ENCODE measurements at regions not wholly inside any gene's neighbourhood (a gene's known extent, or its start where the extent isn't known, plus 50 kb on each side); places are given as distances from the start of the nearest gene placed in this dataset.

DNA sequence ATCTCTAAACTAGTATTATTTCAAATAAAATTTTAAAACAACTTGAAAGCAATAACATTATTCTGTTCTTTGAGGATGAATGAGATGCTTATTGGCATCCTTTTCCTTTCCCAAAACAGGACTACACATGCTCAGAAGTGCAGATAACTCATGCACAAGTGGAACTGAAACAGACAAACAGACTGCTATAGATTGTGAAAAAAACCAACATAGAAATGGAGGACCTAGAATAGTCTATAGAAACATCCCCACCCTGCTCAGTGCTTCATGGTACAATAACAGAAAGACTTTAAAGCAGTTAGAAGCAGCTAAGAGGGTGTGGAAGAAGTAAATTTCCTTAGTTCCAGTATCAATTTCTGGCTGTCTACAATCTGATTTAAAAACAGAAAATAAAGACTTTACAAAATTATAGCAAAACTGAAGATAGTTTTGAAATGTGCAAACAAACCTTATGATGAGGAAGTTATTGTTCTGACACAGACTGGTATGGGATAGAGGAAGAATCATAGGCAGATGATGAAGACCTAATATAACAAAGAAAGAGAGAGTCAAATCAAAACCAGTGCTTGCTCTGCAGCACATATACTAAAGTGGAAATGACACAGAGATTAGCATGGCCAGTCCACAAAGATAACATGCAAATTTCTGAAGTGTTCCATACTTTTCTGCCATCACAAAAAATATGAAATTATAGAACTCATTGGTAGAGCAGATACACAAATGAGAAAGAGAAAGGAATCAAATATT lies 1025.4 kb downstream of the SQOR start:
- Mint-ChIP-seq H3K36me3 (ENCODE audit: low read depth) (no peaks in the 10 kb centered on the region), H3K4me1 (no peaks in the 10 kb centered on the region), H3K27ac (no peak overlapping the region), H3K4me3 (no peak overlapping the region), H3K27me3 (no peaks in the 10 kb centered on the region)
- peaks cover 3% of the 10 kb centered on the region for H3K9me3 ChIP-seq (ENCODE audit: control insufficient read depth, low read length, poor library complexity, severe bottlenecking)
- ATAC-seq (no peak), DNase-seq (no peak)

DNA sequence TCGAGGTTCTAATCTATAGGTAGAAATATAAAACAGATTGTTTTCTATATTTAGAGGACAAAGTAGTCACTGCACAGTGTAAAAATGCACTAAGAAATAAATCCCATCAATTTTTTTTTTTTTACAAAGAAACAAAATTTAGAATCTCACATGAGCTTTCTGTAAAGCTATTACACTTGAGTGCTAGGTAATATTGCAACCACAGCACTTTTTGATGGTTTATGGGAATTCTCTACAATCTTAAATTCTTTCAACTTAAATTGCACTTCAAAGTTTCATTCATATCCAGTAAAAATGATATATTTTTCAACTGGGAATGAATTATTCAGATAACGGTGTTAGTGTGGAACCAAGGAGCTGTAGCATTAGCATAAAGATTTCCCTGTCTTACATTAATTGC lies 1035.4 kb downstream of the SQOR start:
- Mint-ChIP-seq H3K4me3 (no peak overlapping the region), H3K36me3 (ENCODE audit: low read depth) (no peaks in the 10 kb centered on the region), H3K4me1 (no peaks in the 10 kb centered on the region), H3K27me3 (no peaks in the 10 kb centered on the region), H3K27ac (no peak overlapping the region)
- DNase-seq (no peak), ATAC-seq (no peak)
- no peaks in the 10 kb centered on the region for H3K9me3 ChIP-seq (ENCODE audit: control insufficient read depth, low read length, poor library complexity, severe bottlenecking)

GRCh38 chr15:46671336-46671735 lies 1036.5 kb downstream of the SQOR start:
- Mint-ChIP-seq H3K36me3 (ENCODE audit: low read depth) (no peaks in the 10 kb centered on the region), H3K27me3 (no peaks in the 10 kb centered on the region), H3K4me1 (no peaks in the 10 kb centered on the region), H3K27ac (no peak overlapping the region), H3K4me3 (no peak overlapping the region)
- DNase-seq (no peak), ATAC-seq (no peak)
- H3K9me3 ChIP-seq (ENCODE audit: control insufficient read depth, low read length, poor library complexity, severe bottlenecking), result no peaks in the 10 kb centered on the region

DNA sequence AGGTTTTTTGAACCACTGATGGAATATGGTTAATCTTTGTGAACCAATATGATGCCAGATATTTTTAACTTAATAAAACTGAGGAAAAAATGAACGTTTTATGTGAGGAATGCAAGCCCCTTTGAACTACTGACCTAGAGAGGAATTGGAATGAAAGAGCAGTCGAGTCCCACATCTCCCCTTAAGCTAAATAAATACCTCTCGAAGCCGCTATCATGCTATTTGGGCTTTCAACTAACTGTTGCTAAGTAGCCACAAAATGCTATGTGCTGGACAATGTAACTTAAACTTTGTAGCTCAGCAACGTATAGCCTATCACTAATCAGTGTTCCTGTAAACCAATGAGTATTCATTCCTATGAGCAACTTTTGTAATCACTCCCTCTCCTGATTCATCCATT lies 1037.2 kb downstream of the SQOR start:
- no peaks in the 10 kb centered on the region for H3K36me3 Mint-ChIP-seq (ENCODE audit: low read depth)
- H3K4me1 Mint-ChIP-seq, result no peaks in the 10 kb centered on the region
- no peak overlapping the region for H3K27ac Mint-ChIP-seq
- ATAC-seq (no peak), DNase-seq (no peak)
- no peaks in the 10 kb centered on the region for H3K27me3 Mint-ChIP-seq
- H3K9me3 ChIP-seq (ENCODE audit: control insufficient read depth, low read length, poor library complexity, severe bottlenecking), result no peaks in the 10 kb centered on the region
- H3K4me3 Mint-ChIP-seq, result no peak overlapping the region

DNA sequence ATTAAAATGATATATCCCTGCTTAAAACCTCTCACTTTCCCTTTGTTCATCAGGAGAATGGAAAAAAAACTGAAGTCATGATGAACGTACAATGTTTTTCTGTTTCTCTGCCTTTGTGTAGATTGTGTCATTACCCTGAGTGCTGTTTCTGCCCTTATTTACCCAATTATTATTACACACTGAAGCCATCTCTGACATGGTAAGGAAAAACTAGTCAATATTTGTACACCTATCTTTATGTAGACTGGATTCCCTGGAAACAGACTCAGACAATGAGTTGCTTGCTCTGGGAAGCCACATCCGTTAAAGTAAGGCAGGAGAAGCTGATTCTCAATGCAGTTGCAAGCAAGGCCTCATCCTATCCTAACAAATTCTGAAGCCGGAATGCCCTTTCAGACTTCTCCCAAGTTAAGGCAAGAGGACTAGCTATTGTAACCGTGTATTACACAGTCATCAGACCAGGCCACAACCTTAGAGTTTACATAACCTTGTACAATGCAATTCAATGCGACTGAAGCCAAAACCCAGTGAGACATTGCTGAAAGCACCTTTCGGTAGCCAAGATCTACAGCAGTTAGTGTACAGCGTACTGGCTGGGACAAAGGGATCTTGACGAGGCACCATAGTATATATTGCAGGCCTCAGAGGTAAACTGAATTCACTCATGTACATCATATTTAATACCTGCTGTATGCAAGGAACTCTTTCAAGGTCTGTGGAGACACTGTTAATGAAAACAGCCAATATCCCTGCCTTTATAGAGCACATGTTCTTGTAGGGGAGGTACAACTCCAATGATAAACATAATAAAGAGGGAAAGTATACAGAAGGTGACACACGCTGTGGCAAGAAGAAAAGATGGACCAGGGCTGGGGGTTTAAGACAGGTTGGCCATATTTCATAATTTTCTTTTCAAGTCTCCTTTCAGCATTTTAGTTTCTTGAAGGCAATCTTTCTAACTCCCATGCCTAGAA lies 1040.8 kb upstream of the SEMA6D start:
- DNase-seq (no peak), ATAC-seq (no peak)
- Mint-ChIP-seq H3K27me3 (no peaks in the 10 kb centered on the region), H3K4me1 (no peaks in the 10 kb centered on the region), H3K27ac (no peak overlapping the region), H3K36me3 (ENCODE audit: low read depth) (no peaks in the 10 kb centered on the region), H3K4me3 (no peak overlapping the region)
- no peaks in the 10 kb centered on the region for H3K9me3 ChIP-seq (ENCODE audit: control insufficient read depth, low read length, poor library complexity, severe bottlenecking)

DNA sequence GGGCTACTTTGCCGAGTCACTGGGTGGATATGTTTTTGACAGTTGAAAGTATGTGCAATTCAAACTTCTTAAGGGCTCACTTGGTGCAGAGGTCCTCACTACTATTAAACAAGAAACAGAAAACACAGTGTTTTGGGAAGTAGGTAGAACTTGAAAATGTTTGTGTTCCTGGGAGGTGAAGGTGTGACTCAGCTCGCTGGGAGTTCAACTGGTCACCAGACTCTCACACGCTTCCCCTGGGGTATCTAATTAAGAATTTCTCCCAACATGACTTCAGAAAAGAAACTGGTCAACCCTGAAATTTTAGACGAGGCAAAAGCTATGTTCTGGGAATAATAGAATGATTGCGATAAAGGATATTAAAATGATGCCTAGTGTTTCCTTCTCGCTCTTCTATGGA lies 1039.8 kb upstream of the SEMA6D start:
- no peaks in the 10 kb centered on the region for H3K9me3 ChIP-seq (ENCODE audit: control insufficient read depth, low read length, poor library complexity, severe bottlenecking)
- no peaks in the 10 kb centered on the region for H3K36me3 Mint-ChIP-seq (ENCODE audit: low read depth)
- H3K27ac Mint-ChIP-seq, result no peak overlapping the region
- H3K4me1 Mint-ChIP-seq, result no peaks in the 10 kb centered on the region
- no peaks in the 10 kb centered on the region for H3K27me3 Mint-ChIP-seq
- ATAC-seq, result no peak
- no peak for DNase-seq
- H3K4me3 Mint-ChIP-seq, result no peak overlapping the region

- H3K4me1 Mint-ChIP-seq, result no peaks in the 10 kb centered on the region
- ATAC-seq (no peak), DNase-seq (no peak)
- no peaks in the 10 kb centered on the region for H3K27me3 Mint-ChIP-seq
- H3K36me3 Mint-ChIP-seq (ENCODE audit: low read depth), result no peaks in the 10 kb centered on the region
- no peaks in the 10 kb centered on the region for H3K9me3 ChIP-seq (ENCODE audit: control insufficient read depth, low read length, poor library complexity, severe bottlenecking)
- no peak overlapping the region for H3K4me3 Mint-ChIP-seq
- H3K27ac Mint-ChIP-seq, result no peak overlapping the region
Observed at GRCh38 chr15:46681901-46682300, 1035.4 kb upstream of the SEMA6D start.

GRCh38 chr15:46682969-46683791 lies 1034.1 kb upstream of the SEMA6D start:
- H3K36me3 Mint-ChIP-seq (ENCODE audit: low read depth), result no peaks in the 10 kb centered on the region
- no peaks in the 10 kb centered on the region for H3K27me3 Mint-ChIP-seq
- H3K9me3 ChIP-seq (ENCODE audit: control insufficient read depth, low read length, poor library complexity, severe bottlenecking), result no peaks in the 10 kb centered on the region
- ATAC-seq (no peak), DNase-seq (no peak)
- no peak overlapping the region for H3K4me3 Mint-ChIP-seq
- no peak overlapping the region for H3K27ac Mint-ChIP-seq
- H3K4me1 Mint-ChIP-seq, result no peaks in the 10 kb centered on the region

DNA sequence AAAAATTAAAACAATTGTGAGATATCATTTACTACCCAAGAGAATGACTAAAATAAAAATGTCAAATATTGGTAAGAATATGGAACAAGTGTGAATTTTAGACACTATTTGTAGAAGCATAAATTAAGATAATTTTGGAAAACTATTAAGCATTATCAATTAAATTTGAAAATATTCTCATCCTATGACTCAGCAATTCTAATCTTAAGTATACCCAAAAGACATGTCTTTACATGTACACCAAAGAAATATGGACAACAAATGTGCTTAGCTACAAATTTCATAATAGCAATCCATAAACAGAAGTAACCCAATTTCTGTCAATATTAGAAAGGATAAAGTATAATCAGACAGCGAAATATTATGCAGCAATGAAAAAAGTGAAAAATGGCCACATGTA lies 1032.2 kb upstream of the SEMA6D start:
- Mint-ChIP-seq H3K4me1 (no peaks in the 10 kb centered on the region), H3K4me3 (no peak overlapping the region), H3K36me3 (ENCODE audit: low read depth) (no peaks in the 10 kb centered on the region), H3K27me3 (no peaks in the 10 kb centered on the region), H3K27ac (no peak overlapping the region)
- ATAC-seq (no peak), DNase-seq (no peak)
- H3K9me3 ChIP-seq (ENCODE audit: control insufficient read depth, low read length, poor library complexity, severe bottlenecking), result no peaks in the 10 kb centered on the region

DNA sequence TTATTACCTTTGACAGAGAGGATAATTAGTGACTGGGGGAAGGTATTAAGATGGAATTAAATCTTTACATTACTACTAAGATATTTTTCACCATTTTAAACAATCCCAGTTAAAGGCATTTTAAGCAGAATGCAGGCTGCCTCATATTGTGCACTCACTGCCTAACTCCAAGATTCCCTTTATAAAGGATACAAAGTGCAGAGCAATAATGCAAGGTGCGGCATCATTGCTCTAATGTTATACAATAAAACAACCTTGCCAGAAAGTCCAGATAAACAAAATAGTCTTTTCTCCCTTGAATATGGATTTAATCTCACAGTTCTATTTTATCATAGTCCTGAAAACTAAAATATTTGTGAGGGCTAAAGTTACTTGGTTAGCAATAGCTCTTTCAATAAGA lies 1031.6 kb upstream of the SEMA6D start:
- Mint-ChIP-seq H3K36me3 (ENCODE audit: low read depth) (no peaks in the 10 kb centered on the region), H3K27ac (no peak overlapping the region), H3K4me1 (no peaks in the 10 kb centered on the region), H3K27me3 (no peaks in the 10 kb centered on the region), H3K4me3 (no peak overlapping the region)
- no peak for ATAC-seq
- no peak for DNase-seq
- H3K9me3 ChIP-seq (ENCODE audit: control insufficient read depth, low read length, poor library complexity, severe bottlenecking), result no peaks in the 10 kb centered on the region

DNA sequence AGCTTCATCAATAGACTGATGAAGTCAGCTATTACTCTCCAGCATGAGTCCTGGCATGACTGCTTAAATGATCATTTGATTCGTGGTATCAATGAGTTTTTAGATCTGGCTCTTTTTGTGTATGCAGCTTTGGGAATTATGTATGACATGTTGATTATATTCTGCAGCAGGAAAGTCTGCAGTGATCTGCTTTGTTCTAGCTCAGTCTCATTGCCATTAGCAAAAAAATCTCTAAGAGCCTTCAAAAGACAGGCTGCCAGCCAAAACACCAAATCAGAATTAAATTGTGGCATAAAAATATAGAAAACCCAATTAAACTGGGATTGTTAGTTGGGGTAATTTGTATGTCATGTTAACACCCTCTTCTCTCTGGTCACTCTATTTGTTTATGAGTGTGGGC lies 1021.0 kb upstream of the SEMA6D start:
- Mint-ChIP-seq H3K36me3 (ENCODE audit: low read depth) (no peaks in the 10 kb centered on the region), H3K4me1 (no peaks in the 10 kb centered on the region), H3K4me3 (no peak overlapping the region), H3K27me3 (no peaks in the 10 kb centered on the region), H3K27ac (no peak overlapping the region)
- DNase-seq, result no peak
- ATAC-seq, result no peak
- H3K9me3 ChIP-seq (ENCODE audit: control insufficient read depth, low read length, poor library complexity, severe bottlenecking), result no peaks in the 10 kb centered on the region

- no peaks in the 10 kb centered on the region for H3K27me3 Mint-ChIP-seq
- no peaks in the 10 kb centered on the region for H3K4me1 Mint-ChIP-seq
- H3K9me3 ChIP-seq (ENCODE audit: control insufficient read depth, low read length, poor library complexity, severe bottlenecking), result no peaks in the 10 kb centered on the region
- ATAC-seq, result no peak
- H3K27ac Mint-ChIP-seq, result no peak overlapping the region
- no peak overlapping the region for H3K4me3 Mint-ChIP-seq
- DNase-seq, result no peak
- H3K36me3 Mint-ChIP-seq (ENCODE audit: low read depth), result no peaks in the 10 kb centered on the region
Observed at GRCh38 chr15:46701346-46701745, 1016.0 kb upstream of the SEMA6D start.

DNA sequence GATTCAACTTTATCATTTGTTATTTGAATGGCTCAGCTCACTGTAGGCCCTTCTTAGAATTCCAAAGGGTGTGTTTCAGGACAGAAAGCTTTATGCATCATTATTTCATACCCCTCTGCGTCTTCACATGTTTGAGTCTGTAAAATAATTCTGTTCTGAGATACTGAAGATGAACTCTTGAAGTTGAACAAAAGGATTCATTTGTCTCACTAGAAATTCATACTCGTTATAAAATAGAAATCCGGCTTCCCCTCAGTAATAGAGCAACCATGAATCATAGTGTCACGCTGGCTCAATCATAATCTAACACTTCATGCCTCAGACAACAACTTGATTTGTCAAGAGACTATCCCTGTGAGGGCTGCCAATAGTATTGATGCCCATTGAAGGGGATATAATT lies 1015.4 kb upstream of the SEMA6D start:
- ATAC-seq (no peak), DNase-seq (no peak)
- H3K27ac Mint-ChIP-seq, result no peak overlapping the region
- no peaks in the 10 kb centered on the region for H3K27me3 Mint-ChIP-seq
- no peaks in the 10 kb centered on the region for H3K9me3 ChIP-seq (ENCODE audit: control insufficient read depth, low read length, poor library complexity, severe bottlenecking)
- H3K4me3 Mint-ChIP-seq, result no peak overlapping the region
- no peaks in the 10 kb centered on the region for H3K4me1 Mint-ChIP-seq
- H3K36me3 Mint-ChIP-seq (ENCODE audit: low read depth), result no peaks in the 10 kb centered on the region
